HG02588 (cell line): ENCODE measurements at regions not wholly inside any gene's neighbourhood (a gene's known extent, or its start where the extent isn't known, plus 50 kb on each side); places are given as distances from the start of the nearest gene placed in this dataset.
"Not testable (repeated sequence)": the region's sequence is repeated elsewhere in the genome, so short reads cannot be mapped to it uniquely, and the experiment has no call there.

ENCODE experiments used
- ATAC-seq: cut with Tn5 transposase; IDR thresholded peaks from one replicate; pipeline ENCODE4 v1.9.1; 2021; ENCODE audit warnings: mild to moderate bottlenecking, moderate library complexity; ENCODE audit not compliant: unreplicated experiment

GRCh38 chr6:69489970-69490369, 306.8 kb downstream of the LMBRD1 start:
- ATAC-seq, result no peak

- no peak for ATAC-seq
Observed at GRCh38 chr6:69487688-69488087, 309.1 kb downstream of the LMBRD1 start.

- no peak for ATAC-seq
Observed at GRCh38 chr6:69466979-69467570, 329.7 kb downstream of the LMBRD1 start.

- ATAC-seq, result no peak
Observed at GRCh38 chr6:69465866-69466265, 330.9 kb downstream of the LMBRD1 start.

- no peak for ATAC-seq
Observed at GRCh38 chr6:69456086-69456485, 340.7 kb downstream of the LMBRD1 start.

- not testable (repeated sequence) for ATAC-seq
Observed at GRCh38 chr6:69454619-69455018, 342.2 kb downstream of the LMBRD1 start.

GRCh38 chr6:69450493-69450892, 346.3 kb downstream of the LMBRD1 start:
- ATAC-seq, result not testable (repeated sequence)

- ATAC-seq, result no peak
Observed at GRCh38 chr6:69449887-69450286, 346.9 kb downstream of the LMBRD1 start.
